H1 (cell line): ENCODE measurements at regions not wholly inside any gene's neighbourhood (a gene's known extent, or its start where the extent isn't known, plus 50 kb on each side); places are given as distances from the start of the nearest gene placed in this dataset.

Source experiments
- CTCF ChIA-PET: fragments of 300-600 bp; sonication (Branson Sonifier 250); formaldehyde crosslinking; loops from one replicate; lab custom pipeline; 2021; ENCODE audit not compliant: partially characterized antibody; lab: Charles Lee
- POLR2A ChIA-PET: fragments of 300-600 bp; sonication (Branson Sonifier 250); formaldehyde crosslinking; loops from one replicate; lab custom pipeline; 2021; ENCODE audit warnings: inconsistent platforms; ENCODE audit not compliant: partially characterized antibody; lab: Charles Lee
- DNase-seq, 2 experiments: peaks; one replicate each; pipeline versions ENCODE4 v3.0.0 to v3.0.0-alpha.2; 2010 to 2022; ENCODE audit warnings: low spot score in 2 of 2, low read depth in 1 of 2, mixed read lengths in 1 of 2
- FAIRE-seq: peaks from 2 replicates; lab custom pipeline; 2011; peaks lifted over from hg19 to GRCh38; lab: Jason Lieb, UNC
- H2AFZ ChIP-seq: 2 replicates; pipeline ENCODE4 v1.8.1; 2012; ENCODE audit warnings: low read length, inconsistent platforms
- H2AK5ac ChIP-seq: 2 replicates; pipeline ENCODE4 v1.6.1; 2013; ENCODE audit warnings: low read depth, low read length
- H2BK120ac ChIP-seq: replicated peaks from 2 replicates; pipeline ENCODE3; 2013; ENCODE audit warnings: low read depth, low read length, inconsistent platforms
- H2BK12ac ChIP-seq: 2 replicates; pipeline ENCODE4 v1.6.1; 2013; ENCODE audit warnings: low read depth, low read length
- H2BK15ac ChIP-seq: 2 replicates; pipeline ENCODE4 v1.6.1; 2013; ENCODE audit warnings: low read length
- H2BK20ac ChIP-seq: 2 replicates; pipeline ENCODE4 v1.6.1; 2013; ENCODE audit warnings: low read length
- H2BK5ac ChIP-seq: 2 replicates; pipeline ENCODE4 v1.6.1; 2013; ENCODE audit warnings: low read depth, low read length
- H3K14ac ChIP-seq: 2 replicates; pipeline ENCODE4 v1.6.1; 2013; ENCODE audit warnings: inconsistent platforms; ENCODE audit not compliant: insufficient read length
- H3K18ac ChIP-seq: 2 replicates; pipeline ENCODE4 v1.6.1; 2013; ENCODE audit warnings: low read length; ENCODE audit errors: extremely low read depth
- H3K23ac ChIP-seq: 2 replicates; pipeline ENCODE4 v1.6.1; 2013; ENCODE audit warnings: inconsistent platforms; ENCODE audit not compliant: insufficient read length
- H3K23me2 ChIP-seq: 2 replicates; pipeline ENCODE4 v1.6.1; 2013; ENCODE audit warnings: low read depth, low read length
- H3K27ac ChIP-seq: 2 replicates; pipeline ENCODE4 v1.6.1; 2011; ENCODE audit warnings: low read depth, low read length, inconsistent platforms
- H3K27me3 ChIP-seq, 4 experiments: replicated peaks in 1 of 4; 1 replicate in 1 of 4; 2 replicates in 3 of 4; pipeline versions ENCODE4 v1.6.1 to v1.8.1; 2011 to 2013; ENCODE audit warnings: low read length in 3 of 4, mild to moderate bottlenecking in 3 of 4, inconsistent platforms in 2 of 4, mixed read lengths in 2 of 4, moderate library complexity in 1 of 4; ENCODE audit not compliant: control insufficient read depth in 3 of 4, insufficient read depth in 3 of 4; ENCODE audit errors: extremely low read depth in 1 of 4
- H3K36me3 ChIP-seq, 4 experiments: 2 replicates each; pipeline versions ENCODE4 v1.6.1 to v1.8.1; 2011 to 2013; ENCODE audit warnings: mild to moderate bottlenecking in 4 of 4, low read length in 3 of 4, moderate library complexity in 2 of 4, control low read depth in 1 of 4, inconsistent platforms in 1 of 4; ENCODE audit not compliant: insufficient read depth in 4 of 4, control insufficient read depth in 2 of 4
- H3K4ac ChIP-seq: replicated peaks from 2 replicates; pipeline ENCODE3; 2013; ENCODE audit warnings: low read length, low read depth, mixed read lengths, inconsistent platforms; ENCODE audit not compliant: insufficient read length
- H3K4me1 ChIP-seq, 4 experiments: replicated peaks in 1 of 4; 1 replicate in 1 of 4; 2 replicates in 3 of 4; pipeline versions ENCODE4 v1.6.1 to v1.8.1; 2011 to 2013; ENCODE audit warnings: low read length in 3 of 4, inconsistent platforms in 2 of 4, mixed read lengths in 1 of 4; ENCODE audit not compliant: insufficient read depth in 4 of 4, control insufficient read depth in 3 of 4
- H3K4me2 ChIP-seq, 2 experiments: 2 replicates each; pipeline versions ENCODE4 v1.6.1 to v1.8.1; 2011 to 2013; ENCODE audit warnings: low read depth in 2 of 2, low read length in 2 of 2, control low read depth in 1 of 2, inconsistent platforms in 1 of 2, mild to moderate bottlenecking in 1 of 2; ENCODE audit not compliant: insufficient read depth in 1 of 2
- H3K4me3 ChIP-seq, 4 experiments: fragments of 200-600, 300-600 bp in 1 of 4; sonication (generic), shearing (Covaris generic), sonication (Bioruptor Twin) in 1 of 4; 2 replicates each; pipeline versions ENCODE4 v1.5.1 to v1.8.1; 2011 to 2016; ENCODE audit warnings: low read length in 4 of 4, low read depth in 3 of 4, control low read depth in 2 of 4, inconsistent platforms in 2 of 4, mild to moderate bottlenecking in 2 of 4, mixed read lengths in 1 of 4, moderate library complexity in 1 of 4; ENCODE audit not compliant: insufficient read depth in 2 of 4; ENCODE audit errors: extremely low read depth in 1 of 4
- H3K56ac ChIP-seq: replicated peaks from 2 replicates; pipeline ENCODE3; 2013; ENCODE audit warnings: low read depth, mild to moderate bottlenecking, mixed read lengths, low read length, inconsistent platforms; ENCODE audit not compliant: insufficient read length
- H3K79me1 ChIP-seq: 2 replicates; pipeline ENCODE4 v1.6.1; 2013; ENCODE audit warnings: low read depth, low read length, control low read depth
- H3K79me2 ChIP-seq, 2 experiments: 2 replicates each; pipeline versions ENCODE4 v1.6.1 to v1.8.1; 2012 to 2013; ENCODE audit warnings: low read length in 2 of 2, mild to moderate bottlenecking in 2 of 2, inconsistent platforms in 1 of 2; ENCODE audit not compliant: insufficient read depth in 2 of 2, control insufficient read depth in 1 of 2
- H3K9ac ChIP-seq, 4 experiments: replicated peaks in 1 of 4; 1 replicate in 1 of 4; 2 replicates in 3 of 4; pipeline versions ENCODE4 v1.6.1 to v1.8.1; 2011 to 2013; ENCODE audit warnings: low read depth in 3 of 4, low read length in 3 of 4, control low read depth in 2 of 4, mild to moderate bottlenecking in 2 of 4, moderate library complexity in 2 of 4, inconsistent platforms in 1 of 4; ENCODE audit errors: extremely low read depth in 1 of 4
- H3K9me3 ChIP-seq, 2 experiments: 2 replicates each; pipeline versions ENCODE4 v1.6.1 to v1.8.1; 2012 to 2013; ENCODE audit warnings: mild to moderate bottlenecking in 2 of 2, moderate library complexity in 2 of 2, control low read depth in 1 of 2, inconsistent platforms in 1 of 2, low read depth in 1 of 2, low read length in 1 of 2, mixed read lengths in 1 of 2; ENCODE audit not compliant: insufficient read depth in 2 of 2
- H4K20me1 ChIP-seq, 2 experiments: replicated peaks in 1 of 2; 2 replicates each; pipeline versions ENCODE3 to v1.8.1; 2011 to 2013; ENCODE audit warnings: inconsistent platforms in 2 of 2, low read length in 2 of 2, mild to moderate bottlenecking in 1 of 2; ENCODE audit not compliant: insufficient read depth in 2 of 2, control insufficient read depth in 1 of 2
- H4K5ac ChIP-seq: 2 replicates; pipeline ENCODE4 v1.6.1; 2013; ENCODE audit warnings: low read length, low read depth, mixed read lengths, inconsistent platforms; ENCODE audit not compliant: insufficient read length
- H4K8ac ChIP-seq: 2 replicates; pipeline ENCODE4 v1.8.0; 2013; ENCODE audit warnings: mild to moderate bottlenecking, moderate library complexity, low read length, inconsistent platforms; ENCODE audit not compliant: insufficient read depth; ENCODE audit errors: extremely low read depth
- H4K91ac ChIP-seq: replicated peaks from 2 replicates; pipeline ENCODE3; 2013; ENCODE audit warnings: low read length, mixed read lengths, inconsistent platforms; ENCODE audit not compliant: insufficient read length
- BACH1 ChIP-seq: IDR thresholded peaks from 2 replicates; pipeline ENCODE4 v1.6.1; 2012; ENCODE audit warnings: low read length, improper control_type of control experiment
- CHD2 ChIP-seq: IDR thresholded peaks from 2 replicates; pipeline ENCODE4 v1.6.1; 2012; ENCODE audit warnings: low read length, improper control_type of control experiment
- EP300 ChIP-seq, 2 experiments: IDR thresholded peaks; 1 replicate in 1 of 2; 2 replicates in 1 of 2; pipeline ENCODE4 v1.6.1; 2011 to 2012; ENCODE audit warnings: low read depth in 2 of 2, low read length in 2 of 2, mild to moderate bottlenecking in 2 of 2, borderline replicate concordance in 1 of 2, inconsistent platforms in 1 of 2, moderate library complexity in 1 of 2
- RXRA ChIP-seq: IDR thresholded peaks from 2 replicates; pipeline ENCODE4 v1.6.1; 2011; ENCODE audit warnings: low read depth, mild to moderate bottlenecking, low read length, moderate library complexity; ENCODE audit not compliant: insufficient read depth
- WGBS, 2 experiments: shearing (Covaris generic) in 1 of 2; methylation state at CpG; one replicate each; pipeline versions ENCODE4 v1.1.6 to v1.1.7; 2013 to 2015; ENCODE audit warnings: low lambda C conversion rate in 2 of 2, mixed read lengths in 2 of 2, inconsistent platforms in 1 of 2, low coverage in 1 of 2, missing lambda C conversion rate in 1 of 2; ENCODE audit not compliant: insufficient replicate concordance in 2 of 2, insufficient coverage in 1 of 2, insufficient read length in 1 of 2; ENCODE audit errors: extremely low coverage in 1 of 2, missing lambda C conversion rate in 1 of 2; 5-methylcytosine and 5-hydroxymethylcytosine counted together

DNA sequence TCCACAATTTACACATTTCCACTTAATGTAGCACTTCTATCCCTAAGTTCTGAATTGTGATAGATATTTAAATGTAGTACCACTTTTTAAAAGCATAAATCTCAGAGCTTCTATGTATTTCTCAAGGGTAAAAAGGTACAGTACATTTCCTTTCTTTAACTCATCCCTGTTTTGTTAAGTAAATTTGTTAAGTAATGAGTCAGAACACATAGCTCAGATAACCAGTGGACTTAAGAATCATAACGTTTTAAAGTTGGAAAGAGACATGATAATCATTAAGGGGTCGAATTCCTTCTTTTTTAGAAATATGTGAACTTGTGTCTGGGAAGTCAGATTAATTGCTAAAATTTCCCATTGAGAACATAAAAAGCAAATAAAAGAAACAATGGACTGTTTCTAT lies 810.2 kb upstream of the NUDT12 start:
- no peaks in the 10 kb centered on the region for H3K9me3 ChIP-seq
- ChIA-PET POLR2A (no interaction called here), CTCF (no interaction called here)
- no peak overlapping the region for H3K18ac ChIP-seq
- H2BK12ac ChIP-seq, result no peak overlapping the region
- H2BK20ac ChIP-seq, result no peak overlapping the region
- H3K14ac ChIP-seq, result no peak overlapping the region
- no peak overlapping the region for H2BK120ac ChIP-seq
- H4K5ac ChIP-seq, result no peak overlapping the region
- H3K56ac ChIP-seq, result no peak overlapping the region
- no peak overlapping the region for H2AFZ ChIP-seq
- H3K27ac ChIP-seq, result no peak overlapping the region
- no peak overlapping the region for H4K91ac ChIP-seq
- no peaks in the 10 kb centered on the region for H3K27me3 ChIP-seq
- H3K4ac ChIP-seq, result no peak overlapping the region
- no peaks in the 10 kb centered on the region for H4K20me1 ChIP-seq
- H3K23me2 ChIP-seq, result no peaks in the 10 kb centered on the region
- H3K79me2 ChIP-seq, result no peaks in the 10 kb centered on the region
- H4K8ac ChIP-seq, result no peak overlapping the region
- DNase-seq (no peak), FAIRE-seq (no peak)
- H3K4me1 ChIP-seq, result no peaks in the 10 kb centered on the region
- H3K4me2 ChIP-seq, result no peak overlapping the region
- 85% methylated on average over 2 of the region's 2 CpGs; no CpG with 5 or more reads in 1 of the 2 experiments for WGBS, 2 experiments
- H3K23ac ChIP-seq, result no peak overlapping the region
- no peak overlapping the region for H2BK5ac ChIP-seq
- H2BK15ac ChIP-seq, result no peak overlapping the region
- no peak overlapping the region for H3K4me3 ChIP-seq
- H2AK5ac ChIP-seq, result no peak overlapping the region
- H3K9ac ChIP-seq, result no peak overlapping the region
- TF ChIP-seq RXRA, result no peak
- TF ChIP-seq EP300 (IDR thresholded peaks at IDR 0.05; ENCODE audit: borderline replicate concordance in 1 of 2, low read depth in 2 of 2, low read length in 2 of 2), result no peak
- TF ChIP-seq CHD2, result no peak
- TF ChIP-seq BACH1, result no peak
- H3K36me3 ChIP-seq, result no peaks in the 10 kb centered on the region
- H3K79me1 ChIP-seq, result no peaks in the 10 kb centered on the region
